ENCODE measurements at regions not wholly inside any gene's neighbourhood (a gene's known extent, or its start where the extent isn't known, plus 50 kb on each side); places are given as distances from the start of the nearest gene placed in this dataset.

- DNase-seq: no peak
Observed at GRCh38 chr20:40770564-40771307, 81.7 kb upstream of the MAFB start.

DNA sequence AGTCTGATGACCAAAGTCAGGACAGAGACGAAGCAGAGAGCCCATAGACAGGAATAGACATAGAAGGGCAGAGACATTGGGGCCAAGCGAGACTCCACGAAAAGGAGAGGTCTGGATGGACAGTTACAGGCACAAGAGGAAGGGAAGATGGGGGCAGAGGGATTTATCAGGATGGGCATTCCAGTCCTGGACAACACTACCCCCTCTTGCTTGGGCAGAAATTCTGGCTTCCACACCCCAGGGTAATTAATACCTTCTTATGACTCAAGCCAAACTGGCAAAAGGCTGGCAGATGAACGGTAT is 82.2 kb upstream of the MAFB start:
- DNase-seq: no peak

- no peak for DNase-seq
Observed at GRCh38 chr20:40771848-40772511, 82.9 kb upstream of the MAFB start.

DNA sequence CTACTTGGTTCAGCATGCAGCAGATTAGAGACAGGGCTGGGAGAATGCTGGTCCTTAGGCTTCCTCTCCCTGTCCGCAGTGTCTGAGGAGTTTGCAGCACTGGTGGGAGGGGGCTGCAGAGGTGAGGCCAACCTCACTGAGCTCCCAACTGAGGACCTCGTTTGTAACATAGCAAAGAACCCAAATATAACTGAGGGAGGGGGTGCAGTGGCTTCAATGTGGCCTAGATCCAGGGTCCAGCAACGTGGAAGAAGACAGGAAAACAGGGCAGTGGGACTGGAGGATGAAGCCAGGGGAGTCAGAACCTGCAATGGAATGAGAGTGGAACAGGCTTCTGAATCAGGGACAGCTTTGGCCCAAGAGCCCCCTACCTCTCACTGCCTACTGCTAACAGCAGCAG is 84.3 kb upstream of the MAFB start:
- no peak for DNase-seq

DNA sequence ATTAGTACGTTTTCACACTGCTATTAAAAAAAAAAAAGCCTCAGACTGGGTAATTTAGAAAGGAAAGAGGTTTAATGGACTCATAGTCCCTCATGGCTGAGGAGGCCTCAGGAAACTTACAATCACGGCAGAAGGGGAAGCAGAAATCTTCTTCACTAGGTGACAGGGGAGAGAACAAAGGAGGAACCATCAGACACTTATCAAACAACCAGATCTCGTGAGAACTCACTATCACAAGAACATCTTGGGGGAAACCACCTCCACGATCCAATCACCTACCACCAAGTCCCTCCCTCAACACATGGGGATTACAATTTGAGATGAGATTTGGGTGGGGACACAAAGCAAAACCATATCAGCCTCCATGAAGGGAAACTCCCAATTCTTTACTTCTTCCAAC is 85.2 kb upstream of the MAFB start:
- no peak for DNase-seq

DNA sequence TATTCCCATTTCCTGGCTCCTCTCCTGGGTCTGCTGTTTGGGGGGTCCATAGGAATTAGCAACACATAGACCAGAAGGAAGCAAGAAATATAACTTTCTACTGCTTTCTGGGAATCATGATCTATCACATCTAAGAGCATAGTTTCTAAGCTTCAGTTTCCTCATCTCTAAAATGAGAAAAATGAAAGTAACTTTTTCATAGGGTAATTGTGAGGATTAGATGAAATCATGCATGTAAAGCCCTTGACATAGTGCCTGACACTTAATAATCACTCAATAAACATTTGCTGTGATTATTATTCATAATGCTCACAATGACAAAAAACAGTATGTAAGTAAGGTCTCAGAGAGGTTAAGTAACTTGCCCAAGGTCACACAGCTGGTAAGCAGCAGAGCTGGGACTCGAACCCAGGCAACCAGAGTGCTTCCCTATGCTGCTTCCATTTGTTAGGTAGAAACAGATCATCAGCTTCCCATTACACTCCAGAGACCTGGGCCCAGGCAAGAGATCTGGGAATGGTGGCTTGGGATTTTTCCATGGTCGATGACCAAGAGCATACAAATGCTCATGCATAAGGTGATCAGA is 86.6 kb upstream of the MAFB start:
- no peak for DNase-seq

GRCh38 chr20:40776466-40777457 is 87.7 kb upstream of the MAFB start:
- no peak for DNase-seq

DNA sequence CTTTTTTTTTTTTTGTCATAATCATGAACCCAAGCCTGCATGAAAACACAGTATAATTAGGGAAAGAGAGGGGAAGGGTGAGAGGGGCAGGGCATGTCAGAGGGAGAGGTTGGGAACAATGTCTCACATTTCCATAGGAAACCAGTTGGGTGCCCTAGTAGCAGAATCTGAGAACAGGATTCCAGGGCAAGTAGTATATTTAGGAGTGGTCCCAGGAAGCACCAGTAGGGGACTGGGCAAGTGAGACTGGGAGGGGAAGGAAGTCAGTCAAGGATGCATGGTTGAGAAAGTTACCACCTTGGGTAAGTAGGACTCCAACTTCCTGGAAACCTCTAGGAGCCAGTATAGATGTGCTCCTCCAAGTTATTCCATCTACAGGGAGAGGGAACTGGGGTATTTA is 88.6 kb upstream of the MAFB start:
- no peak for DNase-seq

- DNase-seq: no peak
Observed at GRCh38 chr20:40778894-40779496, 90.0 kb upstream of the MAFB start.

DNA sequence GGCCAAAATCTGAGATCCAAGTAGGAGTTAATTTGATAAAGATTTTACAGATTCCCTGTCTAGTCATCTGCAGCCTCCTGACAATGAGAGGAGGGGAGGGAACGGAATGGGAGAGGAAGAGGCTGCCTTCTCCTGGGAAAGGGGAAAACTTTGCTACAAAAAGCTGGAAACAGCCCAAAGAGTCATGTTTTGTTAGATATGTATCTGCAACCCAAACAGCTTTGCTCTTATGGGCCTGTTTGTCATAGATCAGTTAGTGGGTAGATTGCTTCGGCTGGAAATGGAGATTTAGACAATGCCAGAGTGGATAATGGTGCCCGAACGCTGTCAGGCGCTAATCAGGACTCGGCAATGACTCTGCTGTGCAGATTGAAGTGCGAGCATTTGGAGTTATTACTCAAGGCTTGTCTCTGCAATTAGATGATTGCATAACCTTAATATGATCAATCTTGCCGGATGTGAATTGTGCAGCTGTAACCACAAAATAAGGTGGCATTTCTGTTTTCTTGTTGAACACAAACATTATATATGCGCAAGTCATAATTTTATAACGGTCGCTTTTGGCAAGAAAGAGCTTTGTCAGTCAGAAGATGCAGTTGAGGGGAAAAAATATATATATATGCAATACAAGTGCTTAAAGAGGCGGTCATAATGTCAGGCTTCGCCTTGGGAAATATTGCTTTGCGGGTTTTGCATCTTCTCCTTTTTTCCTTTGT is 92.4 kb upstream of the MAFB start:
- no peak for DNase-seq

GRCh38 chr20:40782043-40782368 is 93.0 kb upstream of the MAFB start:
- DNase-seq: no peak

DNA sequence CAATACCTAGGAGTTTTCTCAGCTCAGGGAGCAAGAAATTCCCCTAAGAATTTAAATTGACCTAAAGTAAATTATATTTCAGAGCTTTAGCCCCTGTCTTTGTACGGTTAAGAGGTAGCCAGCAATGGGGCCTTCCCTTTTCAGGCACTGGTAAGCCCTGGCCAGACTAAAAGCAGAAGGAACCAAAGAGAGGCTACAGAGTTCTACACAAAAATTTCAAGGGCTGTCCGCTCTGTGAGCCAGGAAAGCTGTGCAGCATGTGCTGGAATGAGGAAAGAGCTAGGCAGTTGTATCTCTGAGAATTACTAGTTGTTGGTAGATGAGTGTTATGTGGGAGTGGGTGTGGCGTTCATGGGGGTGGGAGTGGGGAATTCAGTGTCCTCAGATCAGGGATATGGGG is 96.3 kb upstream of the MAFB start:
- DNase-seq: no peak

GRCh38 chr20:40786336-40786735 is 97.3 kb upstream of the MAFB start:
- no peak for DNase-seq

DNA sequence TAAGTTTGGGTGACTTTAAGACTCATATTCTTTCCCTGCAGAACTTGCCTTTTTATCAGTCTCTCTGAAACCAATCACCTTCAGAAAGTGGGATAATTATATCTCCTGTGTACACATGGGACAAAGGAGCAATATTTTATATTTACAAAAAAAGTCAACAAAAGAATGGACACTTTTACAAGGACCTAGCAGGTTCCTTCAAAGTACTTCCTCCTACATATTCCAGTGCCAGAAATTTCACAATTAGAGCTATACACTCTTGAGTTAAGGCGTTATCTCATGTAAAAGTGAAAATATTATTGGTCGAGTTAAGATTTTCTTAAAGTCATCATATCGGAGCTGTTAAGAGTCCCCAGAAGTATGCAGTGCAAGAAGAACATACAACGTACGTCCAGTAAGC is 98.9 kb upstream of the MAFB start:
- no peak for DNase-seq

- DNase-seq: no peak
Observed at GRCh38 chr20:40797425-40797824, 108.4 kb upstream of the MAFB start.

GRCh38 chr20:40798066-40798465 is 109.0 kb upstream of the MAFB start:
- DNase-seq: no peak

DNA sequence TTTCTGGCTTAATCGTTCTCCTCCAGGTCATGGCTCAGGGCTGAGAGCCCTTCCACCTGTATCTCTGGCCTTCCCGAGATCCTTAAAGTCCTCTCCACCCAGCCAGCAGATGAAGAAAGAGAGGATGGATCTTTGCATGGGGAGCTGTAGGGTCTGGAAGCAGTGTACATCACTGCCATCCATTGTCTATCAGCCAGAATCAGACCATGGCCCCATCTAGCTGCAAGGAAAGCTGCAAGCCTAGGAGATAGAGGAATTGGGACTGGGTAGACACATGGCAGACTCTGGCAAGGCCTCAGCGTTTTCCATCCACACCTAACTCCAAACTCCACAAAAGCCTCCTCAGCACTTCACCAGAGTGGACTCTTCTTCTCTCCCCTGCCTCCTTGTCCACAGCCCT is 113.8 kb upstream of the MAFB start:
- no peak for DNase-seq

GRCh38 chr20:40803381-40803780 is 114.3 kb upstream of the MAFB start:
- no peak for DNase-seq

DNA sequence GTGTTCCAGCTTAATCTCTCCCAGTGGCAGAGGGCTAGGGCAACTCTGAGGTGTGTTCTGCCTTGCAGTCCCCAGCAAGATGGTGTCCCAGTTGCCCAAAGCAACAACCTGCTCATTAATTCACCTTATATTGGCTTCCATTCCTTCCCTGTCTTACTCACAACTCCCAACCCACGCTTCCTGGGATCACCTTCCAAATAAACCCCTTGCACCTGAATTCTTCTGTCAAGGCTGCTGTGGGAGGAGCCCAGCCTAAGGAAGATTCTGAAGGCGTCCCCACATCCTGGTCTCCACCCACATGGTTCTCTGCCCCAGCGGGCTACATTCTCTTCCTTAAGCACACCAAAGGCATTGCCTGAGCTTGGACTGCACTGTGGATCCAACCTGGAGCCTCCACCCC is 116.6 kb upstream of the MAFB start:
- DNase-seq: no peak

- no peak for DNase-seq
Observed at GRCh38 chr20:40806929-40807820, 118.1 kb upstream of the MAFB start.

GRCh38 chr20:40807821-40808170 is 118.8 kb upstream of the MAFB start:
- no peak for DNase-seq

- no peak for DNase-seq
Observed at GRCh38 chr20:40808936-40809335, 119.9 kb upstream of the MAFB start.

All from NCI-H1092 (cell line).